ENCODE measurements at regions not wholly inside any gene's neighbourhood (a gene's known extent, or its start where the extent isn't known, plus 50 kb on each side); places are given as distances from the start of the nearest gene placed in this dataset.

DNA sequence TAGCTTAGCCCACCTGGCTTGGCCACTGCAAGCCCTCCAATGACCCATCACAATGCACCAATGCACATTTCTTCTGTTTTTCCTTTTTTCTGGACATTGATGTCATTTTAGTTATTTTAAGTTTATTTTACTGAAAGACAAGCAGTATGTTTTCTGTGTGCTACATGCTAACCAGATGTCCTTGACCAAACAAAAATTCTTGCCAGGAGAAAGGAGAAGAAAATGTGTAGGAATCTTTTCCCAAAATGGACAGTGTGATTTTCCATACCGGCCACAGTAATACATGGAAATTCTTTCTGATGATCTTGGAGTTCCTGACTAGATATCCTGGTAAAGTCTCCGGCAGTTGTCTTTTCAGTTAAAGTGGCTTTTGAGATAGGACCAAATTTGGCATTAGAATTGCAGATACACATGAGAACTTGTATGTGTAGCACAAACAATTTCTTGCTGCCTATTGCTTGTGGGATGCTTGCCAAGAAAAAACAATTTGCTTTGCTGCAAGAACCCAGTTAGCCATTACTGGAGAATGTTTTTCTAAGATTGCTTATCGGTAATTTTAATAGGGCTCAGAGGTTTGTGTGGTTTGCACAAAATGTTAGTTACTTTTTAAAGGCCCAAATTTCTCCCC is 696.5 kb upstream of the CITED2 start:
- Histone ChIP-seq H3K36me3 (ENCODE audit: insufficient read depth, insufficient read length, low read length) (no peaks in the 10 kb centered on the region), H3K4me3 (ENCODE audit: insufficient read length, low read depth) (no peak overlapping the region), H3K4me1 (ENCODE audit: insufficient read depth, insufficient read length) (no peaks in the 10 kb centered on the region), H3K9ac (ENCODE audit: insufficient read length, low read depth) (no peak overlapping the region), H3K9me3 (ENCODE audit: insufficient read depth, low read length) (no peaks in the 10 kb centered on the region), H3K27me3 (ENCODE audit: insufficient read depth, insufficient read length) (no peaks in the 10 kb centered on the region)
- no peak for DNase-seq (ENCODE audit: low read depth, low spot score)
- TF ChIP-seq YY1 (IDR thresholded peaks at IDR 0.05; ENCODE audit: insufficient read depth, insufficient read length) (no peak), SUZ12 (IDR thresholded peaks at IDR 0.05; ENCODE audit: extremely low read depth, insufficient read depth, insufficient read length) (no peak), ZNF274 (IDR thresholded peaks at IDR 0.05; ENCODE audit: low read depth, low read length) (no peak)

- H3K4me1 ChIP-seq (ENCODE audit: insufficient read depth, insufficient read length), result no peaks in the 10 kb centered on the region
- no peak for DNase-seq (ENCODE audit: low read depth, low spot score)
- no peak overlapping the region for H3K4me3 ChIP-seq (ENCODE audit: insufficient read length, low read depth)
- no peak overlapping the region for H3K9ac ChIP-seq (ENCODE audit: insufficient read length, low read depth)
- no peaks in the 10 kb centered on the region for H3K36me3 ChIP-seq (ENCODE audit: insufficient read depth, insufficient read length, low read length)
- H3K27me3 ChIP-seq (ENCODE audit: insufficient read depth, insufficient read length), result no peaks in the 10 kb centered on the region
- TF ChIP-seq ZNF274 (IDR thresholded peaks at IDR 0.05; ENCODE audit: low read depth, low read length) (no peak), SUZ12 (IDR thresholded peaks at IDR 0.05; ENCODE audit: extremely low read depth, insufficient read depth, insufficient read length) (no peak), YY1 (IDR thresholded peaks at IDR 0.05; ENCODE audit: insufficient read depth, insufficient read length) (no peak)
- no peaks in the 10 kb centered on the region for H3K9me3 ChIP-seq (ENCODE audit: insufficient read depth, low read length)
Observed at GRCh38 chr6:140069576-140069975, 695.1 kb upstream of the CITED2 start.

GRCh38 chr6:140068801-140069200 is 694.4 kb upstream of the CITED2 start:
- H3K36me3 ChIP-seq (ENCODE audit: insufficient read depth, insufficient read length, low read length), result no peaks in the 10 kb centered on the region
- DNase-seq (ENCODE audit: low read depth, low spot score), result no peak
- H3K4me1 ChIP-seq (ENCODE audit: insufficient read depth, insufficient read length), result no peaks in the 10 kb centered on the region
- no peak overlapping the region for H3K9ac ChIP-seq (ENCODE audit: insufficient read length, low read depth)
- no peaks in the 10 kb centered on the region for H3K27me3 ChIP-seq (ENCODE audit: insufficient read depth, insufficient read length)
- H3K9me3 ChIP-seq (ENCODE audit: insufficient read depth, low read length), result no peaks in the 10 kb centered on the region
- no peak for TF ChIP-seq ZNF274 (IDR thresholded peaks at IDR 0.05; ENCODE audit: low read depth, low read length)
- no peak for TF ChIP-seq SUZ12 (IDR thresholded peaks at IDR 0.05; ENCODE audit: extremely low read depth, insufficient read depth, insufficient read length)
- TF ChIP-seq YY1 (IDR thresholded peaks at IDR 0.05; ENCODE audit: insufficient read depth, insufficient read length), result no peak
- H3K4me3 ChIP-seq (ENCODE audit: insufficient read length, low read depth), result no peak overlapping the region

- H3K9ac ChIP-seq (ENCODE audit: insufficient read length, low read depth), result no peak overlapping the region
- H3K36me3 ChIP-seq (ENCODE audit: insufficient read depth, insufficient read length, low read length), result no peaks in the 10 kb centered on the region
- no peak overlapping the region for H3K4me3 ChIP-seq (ENCODE audit: insufficient read length, low read depth)
- DNase-seq (ENCODE audit: low read depth, low spot score), result no peak
- H3K9me3 ChIP-seq (ENCODE audit: insufficient read depth, low read length), result no peaks in the 10 kb centered on the region
- TF ChIP-seq ZNF274 (IDR thresholded peaks at IDR 0.05; ENCODE audit: low read depth, low read length), result no peak
- no peak for TF ChIP-seq SUZ12 (IDR thresholded peaks at IDR 0.05; ENCODE audit: extremely low read depth, insufficient read depth, insufficient read length)
- TF ChIP-seq YY1 (IDR thresholded peaks at IDR 0.05; ENCODE audit: insufficient read depth, insufficient read length), result no peak
- H3K4me1 ChIP-seq (ENCODE audit: insufficient read depth, insufficient read length), result no peaks in the 10 kb centered on the region
- H3K27me3 ChIP-seq (ENCODE audit: insufficient read depth, insufficient read length), result no peaks in the 10 kb centered on the region
Observed at GRCh38 chr6:140064366-140064765, 689.9 kb upstream of the CITED2 start.

GRCh38 chr6:140063021-140063399 is 688.6 kb upstream of the CITED2 start:
- H3K9ac ChIP-seq (ENCODE audit: insufficient read length, low read depth), result no peak overlapping the region

GRCh38 chr6:140062043-140063020 is 687.9 kb upstream of the CITED2 start:
- Histone ChIP-seq H3K36me3 (ENCODE audit: insufficient read depth, insufficient read length, low read length) (no peaks in the 10 kb centered on the region), H3K4me3 (ENCODE audit: insufficient read length, low read depth) (no peak overlapping the region), H3K9ac (ENCODE audit: insufficient read length, low read depth) (no peak overlapping the region), H3K27me3 (ENCODE audit: insufficient read depth, insufficient read length) (no peaks in the 10 kb centered on the region), H3K9me3 (ENCODE audit: insufficient read depth, low read length) (no peaks in the 10 kb centered on the region), H3K4me1 (ENCODE audit: insufficient read depth, insufficient read length) (no peaks in the 10 kb centered on the region)
- TF ChIP-seq SUZ12 (IDR thresholded peaks at IDR 0.05; ENCODE audit: extremely low read depth, insufficient read depth, insufficient read length), result no peak
- TF ChIP-seq ZNF274 (IDR thresholded peaks at IDR 0.05; ENCODE audit: low read depth, low read length), result no peak
- no peak for TF ChIP-seq YY1 (IDR thresholded peaks at IDR 0.05; ENCODE audit: insufficient read depth, insufficient read length)
- no peak for DNase-seq (ENCODE audit: low read depth, low spot score)

More at GRCh38 chr6:140063021-140063399, 688.6 kb upstream of the CITED2 start:
- no peaks in the 10 kb centered on the region for H3K4me1 ChIP-seq (ENCODE audit: insufficient read depth, insufficient read length)
- H3K36me3 ChIP-seq (ENCODE audit: insufficient read depth, insufficient read length, low read length), result no peaks in the 10 kb centered on the region
- DNase-seq (ENCODE audit: low read depth, low spot score), result no peak
- TF ChIP-seq SUZ12 (IDR thresholded peaks at IDR 0.05; ENCODE audit: extremely low read depth, insufficient read depth, insufficient read length), result no peak
- TF ChIP-seq ZNF274 (IDR thresholded peaks at IDR 0.05; ENCODE audit: low read depth, low read length), result no peak
- no peak for TF ChIP-seq YY1 (IDR thresholded peaks at IDR 0.05; ENCODE audit: insufficient read depth, insufficient read length)
- H3K27me3 ChIP-seq (ENCODE audit: insufficient read depth, insufficient read length), result no peaks in the 10 kb centered on the region
- no peak overlapping the region for H3K4me3 ChIP-seq (ENCODE audit: insufficient read length, low read depth)
- no peaks in the 10 kb centered on the region for H3K9me3 ChIP-seq (ENCODE audit: insufficient read depth, low read length)
